ENCODE measurements at regions not wholly inside any gene's neighbourhood (a gene's known extent, or its start where the extent isn't known, plus 50 kb on each side); places are given as distances from the start of the nearest gene placed in this dataset.

GRCh38 chr11:112899235-112900006 is 61.8 kb upstream of the NCAM1 start:
- Histone ChIP-seq H4K5ac (ENCODE audit: insufficient read length, low read depth, low read length) (no peak overlapping the region), H4K8ac (ENCODE audit: extremely low read depth, insufficient read depth, low read length) (no peak overlapping the region), H3K14ac (ENCODE audit: insufficient read length) (no peak overlapping the region), H2BK120ac (replicated peaks; ENCODE audit: low read depth, low read length) (no peak overlapping the region), H3K56ac (replicated peaks; ENCODE audit: insufficient read length, low read depth, low read length) (no peak overlapping the region), H3K27me3 (replicated peaks in 1 of 4; ENCODE audit: control insufficient read depth in 3 of 4, extremely low read depth in 1 of 4, insufficient read depth in 3 of 4, low read length in 3 of 4) (no peaks in the 10 kb centered on the region), H3K23me2 (ENCODE audit: low read depth, low read length) (no peaks in the 10 kb centered on the region), H3K4me1 (replicated peaks in 1 of 4; ENCODE audit: control insufficient read depth in 3 of 4, insufficient read depth in 4 of 4, low read length in 3 of 4) (no peaks in the 10 kb centered on the region), H2BK5ac (ENCODE audit: low read depth, low read length) (no peak overlapping the region), H3K4me3 (ENCODE audit: extremely low read depth in 1 of 4, insufficient read depth in 2 of 4, low read depth in 3 of 4, low read length in 4 of 4) (no peak overlapping the region), H2AFZ (ENCODE audit: low read length) (no peak overlapping the region), H4K91ac (replicated peaks; ENCODE audit: insufficient read length, low read length) (no peak overlapping the region), H3K79me2 (ENCODE audit: control insufficient read depth in 1 of 2, insufficient read depth in 2 of 2, low read length in 2 of 2) (no peaks in the 10 kb centered on the region), H3K18ac (ENCODE audit: extremely low read depth, low read length) (no peak overlapping the region), H3K79me1 (ENCODE audit: low read depth, low read length) (no peaks in the 10 kb centered on the region), H4K20me1 (replicated peaks in 1 of 2; ENCODE audit: control insufficient read depth in 1 of 2, insufficient read depth in 2 of 2, low read length in 2 of 2) (no peaks in the 10 kb centered on the region), H3K23ac (ENCODE audit: insufficient read length) (no peak overlapping the region), H3K4me2 (ENCODE audit: insufficient read depth in 1 of 2, low read depth in 2 of 2, low read length in 2 of 2) (no peak overlapping the region), H3K9ac (replicated peaks in 1 of 4; ENCODE audit: extremely low read depth in 1 of 4, low read depth in 3 of 4, low read length in 3 of 4) (no peak overlapping the region), H3K4ac (replicated peaks; ENCODE audit: insufficient read length, low read depth, low read length) (no peak overlapping the region), H2AK5ac (ENCODE audit: low read depth, low read length) (no peak overlapping the region), H3K27ac (ENCODE audit: low read depth, low read length) (no peak overlapping the region), H3K36me3 (ENCODE audit: control insufficient read depth in 2 of 4, insufficient read depth in 4 of 4, low read length in 3 of 4) (no peaks in the 10 kb centered on the region), H3K9me3 (ENCODE audit: insufficient read depth in 2 of 2, low read depth in 1 of 2, low read length in 1 of 2) (no peaks in the 10 kb centered on the region), H2BK15ac (ENCODE audit: low read length) (no peak overlapping the region), H2BK20ac (ENCODE audit: low read length) (no peak overlapping the region), H2BK12ac (ENCODE audit: low read depth, low read length) (no peak overlapping the region)
- WGBS, 2 experiments (ENCODE audit: extremely low coverage in 1 of 2, insufficient coverage in 1 of 2, insufficient read length in 1 of 2, insufficient replicate concordance in 2 of 2, low coverage in 1 of 2, low lambda C conversion rate in 2 of 2, missing lambda C conversion rate in 1 of 2) = 88% methylated on average over 4 of the region's 4 CpGs; no CpG with 5 or more reads in 1 of the 2 experiments
- no peak for DNase-seq (ENCODE audit: low read depth in 1 of 2, low spot score in 2 of 2)
- TF ChIP-seq GTF2F1 (IDR thresholded peaks at IDR 0.05; ENCODE audit: borderline replicate concordance, low read depth, low read length) (no peak), CHD2 (IDR thresholded peaks at IDR 0.05; ENCODE audit: low read length) (no peak), HDAC2 (IDR thresholded peaks at IDR 0.05; ENCODE audit: borderline replicate concordance in 1 of 2, low read depth in 2 of 2, low read length in 2 of 2) (no peak), E2F6 (IDR thresholded peaks at IDR 0.05) (no peak)
- TF ChIP-seq, protein P1, sequence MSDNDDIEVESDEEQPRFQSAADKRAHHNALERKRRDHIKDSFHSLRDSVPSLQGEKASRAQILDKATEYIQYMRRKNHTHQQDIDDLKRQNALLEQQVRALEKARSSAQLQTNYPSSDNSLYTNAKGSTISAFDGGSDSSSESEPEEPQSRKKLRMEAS (IDR thresholded peaks at IDR 0.05) = no peak
- POLR2A ChIA-PET (ENCODE audit: partially characterized antibody) = no interaction called here
- no peak for FAIRE-seq
- CTCF ChIA-PET (ENCODE audit: partially characterized antibody) = interaction anchor here (1.4 kb wide), 1 partner anchor 15 kb away, joined by 4 read pairs; no protein-coding TSS in a partner anchor

Data from H1 (cell line).